Adrenal gland (tissue), 5 donors: ENCODE measurements at regions not wholly inside any gene's neighbourhood (a gene's known extent, or its start where the extent isn't known, plus 50 kb on each side); places are given as distances from the start of the nearest gene placed in this dataset.

Source experiments
- CTCF ChIP-seq, 6 experiments: fragments of 450-650 bp in 4 of 6; fragments of 200-600 bp in 2 of 6; sonication (generic) in 1 of 6; IDR thresholded peaks; 1 replicate in 5 of 6; 2 replicates in 1 of 6; pipeline versions ENCODE4 v1.5.1 to v1.8.0; 2016 to 2021; ENCODE audit warnings: antibody characterized with exemption in 6 of 6, mild to moderate bottlenecking in 2 of 6, moderate library complexity in 1 of 6
- POLR2A ChIP-seq, 2 donors: fragments of 450-650 bp; IDR thresholded peaks; one replicate each; pipeline ENCODE4 v1.6.1; 2017; ENCODE audit warnings: antibody characterized with exemption in 2 of 2, mild to moderate bottlenecking in 2 of 2, moderate library complexity in 1 of 2
- donor health status: DM: no; HTN: no; CAD: no.

GRCh38 chr18:78006006-78006773 lies 756.5 kb downstream of the GALR1 start:
- TF ChIP-seq POLR2A (IDR thresholded peaks at IDR 0.05): no peak
- TF ChIP-seq CTCF (IDR thresholded peaks at IDR 0.05): no peak
